HG03342 (cell line): ENCODE measurements at regions not wholly inside any gene's neighbourhood (a gene's known extent, or its start where the extent isn't known, plus 50 kb on each side); places are given as distances from the start of the nearest gene placed in this dataset.

ENCODE experiments used
- ATAC-seq: cut with Tn5 transposase; IDR thresholded peaks from one replicate; pipeline ENCODE4 v1.9.1; 2021; ENCODE audit warnings: mild to moderate bottlenecking, moderate library complexity; ENCODE audit not compliant: unreplicated experiment

DNA sequence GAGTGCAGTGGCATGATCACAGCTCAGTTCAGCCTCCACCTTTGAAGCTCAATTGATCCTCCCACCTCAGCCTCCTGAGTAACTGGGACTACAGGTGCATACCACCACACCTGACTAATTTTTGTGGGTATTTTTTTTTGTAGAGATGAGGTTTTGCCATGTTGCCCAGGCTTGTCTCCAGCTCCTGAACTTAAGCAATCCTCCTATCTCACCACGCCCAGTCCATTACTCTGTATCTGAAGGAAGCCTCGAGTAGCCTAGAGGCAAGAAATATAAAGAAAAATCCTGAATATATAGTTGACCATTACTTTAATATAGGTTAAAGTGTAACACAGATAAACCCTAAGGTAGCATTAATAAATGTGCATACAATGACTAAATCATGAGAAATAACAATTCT, 686.8 kb upstream of the PIK3C3 start:
- ATAC-seq, result no peak

DNA sequence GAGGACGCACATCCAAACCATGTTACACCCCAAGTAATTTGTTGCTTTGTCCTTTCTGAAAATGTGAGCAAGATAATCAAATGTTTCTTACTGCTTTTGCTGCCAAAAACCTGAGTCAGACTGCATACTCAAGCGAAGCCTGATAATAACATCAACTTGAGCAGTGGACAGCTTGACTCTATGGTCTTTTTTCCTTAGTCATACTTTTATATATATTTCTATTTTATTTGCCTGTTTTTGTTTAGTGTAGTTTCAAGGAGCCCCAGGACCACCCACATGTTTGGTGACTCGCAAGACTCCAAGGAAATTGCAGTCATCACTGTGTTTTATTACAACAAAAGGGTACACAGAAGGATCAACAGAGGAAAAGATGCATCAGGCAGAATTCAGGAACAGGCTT, 688.4 kb upstream of the PIK3C3 start:
- no peak for ATAC-seq

DNA sequence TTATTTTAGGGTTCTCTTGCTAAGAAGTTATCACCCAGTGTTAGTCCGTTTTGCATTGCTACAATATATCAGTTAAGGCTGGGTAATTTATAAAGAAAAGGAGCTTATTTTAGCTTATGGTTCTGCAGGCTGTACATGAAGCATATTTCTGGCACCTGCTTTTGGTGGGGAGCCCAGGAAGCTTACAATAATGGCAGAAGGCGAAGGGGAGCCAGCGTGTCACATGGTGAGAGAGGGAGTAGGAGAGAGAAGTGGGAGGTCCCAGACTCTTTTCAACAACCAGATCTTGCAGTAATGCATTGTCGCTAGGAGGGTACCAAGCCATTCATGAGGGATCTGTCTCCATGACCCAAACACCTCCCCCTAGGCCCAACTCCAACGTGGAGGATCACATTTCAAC, 688.8 kb upstream of the PIK3C3 start:
- ATAC-seq, result no peak

DNA sequence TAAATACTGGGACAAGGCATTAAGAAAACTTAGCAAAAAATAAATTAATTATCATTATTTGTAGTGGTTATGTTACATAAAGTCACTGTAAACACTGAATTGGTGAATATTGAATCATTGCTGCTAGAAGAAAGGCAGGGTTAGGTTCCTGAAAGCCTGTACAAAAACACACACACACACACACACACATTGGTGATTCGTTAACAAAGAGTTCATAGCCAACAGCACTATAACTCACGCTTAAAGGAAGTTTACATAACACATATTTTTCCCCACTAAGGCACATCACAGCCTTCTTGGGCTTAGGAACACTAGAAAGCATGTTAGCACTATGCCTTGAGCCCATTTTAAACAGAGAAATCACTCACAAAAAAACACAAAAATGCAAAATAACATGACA, 690.0 kb upstream of the PIK3C3 start:
- no peak for ATAC-seq

DNA sequence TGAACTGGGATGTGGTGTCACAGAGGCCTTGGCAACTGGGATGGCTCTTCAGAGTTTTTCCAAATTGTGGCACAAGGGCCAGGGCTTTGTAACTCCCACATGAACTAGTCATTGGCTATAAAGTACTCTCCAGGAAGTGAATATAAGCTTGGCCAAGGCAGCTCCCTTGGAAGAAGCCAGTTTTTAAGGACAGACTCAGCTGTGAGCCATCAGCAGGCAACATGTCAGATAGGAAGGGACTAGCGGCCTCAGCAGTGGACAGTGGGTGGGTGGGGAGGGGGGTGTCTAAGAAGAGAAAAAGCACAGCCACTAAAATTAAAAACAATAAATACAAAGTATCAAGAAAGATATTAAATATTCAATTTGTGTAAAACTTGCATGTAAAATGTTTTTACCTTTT, 691.1 kb upstream of the PIK3C3 start:
- ATAC-seq, result no peak

DNA sequence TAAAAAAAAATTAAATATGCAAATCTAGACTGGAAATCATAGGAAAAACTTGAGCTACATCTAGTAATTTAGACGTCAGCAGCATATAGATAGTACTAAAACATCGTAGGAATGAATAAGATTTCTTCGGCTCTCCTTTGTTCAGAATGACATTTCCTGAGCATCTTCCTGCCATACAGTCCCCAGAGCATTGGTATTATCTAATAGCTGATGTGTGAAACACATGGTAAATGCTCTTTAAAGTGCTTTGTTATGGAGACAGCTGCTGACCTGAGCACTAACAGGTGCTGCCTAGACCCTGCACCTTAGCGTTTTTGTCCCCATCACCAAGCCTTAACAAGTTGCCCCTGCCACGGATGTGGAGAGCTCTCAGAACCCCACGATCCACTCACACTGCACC, 692.3 kb upstream of the PIK3C3 start:
- no peak for ATAC-seq

DNA sequence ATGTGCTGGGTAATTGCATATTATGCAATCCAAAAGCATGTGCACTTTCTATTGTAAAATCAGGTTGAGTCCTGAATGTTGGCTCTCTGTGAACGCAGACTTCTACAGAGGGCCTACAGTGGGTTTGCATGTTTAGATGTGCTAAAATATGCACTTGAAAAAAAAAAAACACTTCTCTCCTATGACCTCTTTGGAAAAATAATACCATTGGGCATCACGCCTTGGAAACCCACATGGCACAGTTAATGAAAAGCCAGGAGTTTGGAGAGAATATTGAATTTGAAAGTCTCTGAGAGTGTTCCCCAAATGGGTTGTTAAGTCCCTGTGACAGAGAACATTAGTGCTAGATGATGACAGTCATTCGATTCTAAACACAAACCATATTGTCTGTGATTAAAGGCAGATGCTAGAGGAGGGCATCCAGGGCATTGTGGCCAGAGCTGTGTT, 710.4 kb upstream of the PIK3C3 start:
- ATAC-seq, result no peak

DNA sequence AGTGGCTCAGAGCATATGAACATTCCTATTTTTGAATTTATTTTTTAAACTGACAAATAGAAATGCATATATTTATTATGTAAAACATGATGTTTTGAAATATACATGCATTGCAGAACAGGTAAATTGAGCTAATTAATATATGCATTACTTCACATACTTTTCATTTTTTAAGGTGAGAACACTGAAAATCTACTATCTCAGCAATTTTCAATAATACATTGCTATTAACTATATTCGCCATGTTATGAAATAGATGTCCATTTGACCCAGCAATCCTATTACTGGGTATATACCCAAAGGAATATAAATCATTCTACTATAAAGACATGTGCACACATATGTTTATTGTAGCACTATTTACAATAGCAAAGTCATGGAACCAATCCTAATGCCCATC, 717.7 kb upstream of the PIK3C3 start:
- no peak for ATAC-seq

DNA sequence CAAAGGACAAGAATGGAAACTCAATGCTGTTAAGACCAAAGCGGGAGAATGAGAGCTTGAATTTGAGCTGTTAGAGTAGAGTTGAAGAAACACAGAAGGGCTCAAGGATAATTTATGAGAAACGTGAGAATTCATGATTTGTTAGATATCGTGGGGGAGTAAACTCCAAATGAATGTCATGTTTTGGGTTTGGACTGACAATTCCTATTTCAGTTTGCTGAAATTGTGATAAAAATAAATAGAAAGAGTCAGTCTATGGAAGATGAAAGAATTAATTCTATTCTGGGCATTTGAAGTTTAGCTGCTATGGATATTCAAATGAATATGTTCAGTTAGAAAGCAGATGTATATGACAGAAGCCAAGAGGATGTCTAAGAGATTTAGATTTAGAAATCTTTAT, 723.4 kb upstream of the PIK3C3 start:
- ATAC-seq, result no peak

DNA sequence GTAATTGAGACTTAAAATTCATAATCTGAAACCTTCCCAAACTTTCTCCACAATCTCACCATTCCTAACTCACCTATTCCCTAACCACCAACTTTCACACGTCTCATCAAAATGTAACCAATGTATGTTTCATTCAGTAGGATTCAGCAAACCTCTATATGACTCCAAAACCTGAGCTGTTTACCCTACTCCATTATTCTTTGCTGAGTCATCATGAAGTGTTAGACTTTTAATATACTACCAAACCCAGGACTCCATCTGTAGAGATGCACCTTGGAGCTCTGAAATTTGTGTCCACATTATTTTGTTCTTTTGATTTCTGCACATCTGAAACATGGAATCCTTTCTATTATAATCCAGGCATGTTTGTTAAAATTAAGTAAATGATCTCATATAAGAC, 727.0 kb upstream of the PIK3C3 start:
- no peak for ATAC-seq

DNA sequence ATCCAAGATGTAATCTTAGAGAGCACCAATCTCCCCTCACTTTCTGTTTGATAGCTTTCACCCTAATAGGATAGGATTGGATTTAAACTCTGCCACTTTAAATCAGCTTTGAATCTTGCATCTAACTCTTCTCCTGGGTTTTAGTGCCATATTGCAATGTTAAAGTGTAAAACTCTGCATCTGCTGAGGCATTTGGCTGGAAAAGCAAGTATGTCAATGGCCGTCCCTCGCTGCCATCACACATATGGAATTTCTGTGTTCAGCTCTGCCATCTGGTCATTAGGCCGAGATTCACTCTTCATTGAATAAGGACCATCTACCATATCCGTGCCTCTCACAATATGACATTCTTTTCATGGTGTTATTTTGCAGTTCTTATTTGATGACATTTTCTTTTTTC, 728.1 kb upstream of the PIK3C3 start:
- ATAC-seq, result no peak

DNA sequence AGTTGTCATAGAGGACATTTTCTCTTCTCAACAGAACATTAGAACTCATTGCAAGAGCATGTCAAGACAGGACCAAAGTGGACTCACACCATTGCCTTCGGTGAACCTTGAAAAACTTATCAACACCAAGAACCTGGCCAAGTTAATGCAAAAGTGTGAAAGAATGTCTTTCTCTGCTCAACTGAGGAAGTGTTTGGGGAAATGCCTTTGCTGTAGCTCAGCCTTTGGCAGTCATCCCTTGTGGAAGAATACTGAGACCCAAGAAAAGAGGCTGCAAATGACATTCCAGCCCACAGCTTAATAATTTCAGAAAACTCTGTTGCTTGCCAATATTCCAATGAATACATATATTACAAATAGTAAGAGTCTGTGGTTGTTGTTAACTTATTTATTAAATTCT, 728.8 kb upstream of the PIK3C3 start:
- ATAC-seq, result no peak

DNA sequence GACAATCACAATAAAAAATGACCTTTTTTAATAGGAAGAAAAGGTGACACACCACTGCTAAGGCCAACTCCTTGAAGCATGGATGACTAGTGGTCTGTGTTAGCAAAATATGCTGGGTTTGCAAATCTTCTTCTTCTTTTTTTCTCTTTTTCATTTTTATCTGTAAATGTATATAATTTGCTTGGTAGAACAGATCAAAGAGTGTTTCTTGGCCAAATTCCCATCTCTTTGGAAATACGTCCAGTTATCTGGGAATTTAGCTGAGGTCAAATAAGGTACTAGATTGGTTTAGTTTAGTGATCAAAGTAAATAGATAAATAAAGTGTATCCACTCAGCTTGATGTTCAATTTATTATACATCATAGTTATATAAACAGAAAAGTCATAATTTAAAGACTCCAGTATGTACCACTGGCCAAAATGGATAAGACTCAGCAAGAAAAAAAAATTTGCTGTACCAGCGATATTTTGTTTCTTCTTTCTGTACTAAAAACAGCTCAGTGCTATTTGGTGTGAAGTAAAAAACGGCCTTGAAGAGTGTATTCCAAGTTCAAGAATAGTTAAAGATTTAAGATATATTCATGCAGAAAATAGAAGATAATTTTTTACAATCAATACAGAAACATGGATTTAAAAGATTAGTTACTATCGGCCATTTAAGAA, 738.6 kb upstream of the PIK3C3 start:
- no peak for ATAC-seq

DNA sequence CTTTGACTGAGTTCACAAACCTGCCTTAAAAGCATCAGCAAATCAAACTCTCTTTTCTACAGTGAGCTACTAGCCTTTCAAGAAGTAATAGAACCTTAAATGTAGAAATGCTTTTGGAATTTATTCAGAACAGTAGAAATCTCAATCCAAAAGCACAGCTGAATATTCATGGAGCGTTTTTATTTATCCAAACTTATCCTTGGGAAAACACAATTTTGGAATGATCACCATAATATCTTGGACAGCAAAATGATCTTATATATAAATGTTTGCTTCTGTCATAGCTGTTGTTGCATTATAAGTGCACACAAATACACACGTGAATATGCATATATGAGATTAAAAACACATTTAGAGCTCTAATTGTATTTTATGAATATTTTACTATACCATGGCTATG, 747.3 kb upstream of the PIK3C3 start:
- no peak for ATAC-seq

DNA sequence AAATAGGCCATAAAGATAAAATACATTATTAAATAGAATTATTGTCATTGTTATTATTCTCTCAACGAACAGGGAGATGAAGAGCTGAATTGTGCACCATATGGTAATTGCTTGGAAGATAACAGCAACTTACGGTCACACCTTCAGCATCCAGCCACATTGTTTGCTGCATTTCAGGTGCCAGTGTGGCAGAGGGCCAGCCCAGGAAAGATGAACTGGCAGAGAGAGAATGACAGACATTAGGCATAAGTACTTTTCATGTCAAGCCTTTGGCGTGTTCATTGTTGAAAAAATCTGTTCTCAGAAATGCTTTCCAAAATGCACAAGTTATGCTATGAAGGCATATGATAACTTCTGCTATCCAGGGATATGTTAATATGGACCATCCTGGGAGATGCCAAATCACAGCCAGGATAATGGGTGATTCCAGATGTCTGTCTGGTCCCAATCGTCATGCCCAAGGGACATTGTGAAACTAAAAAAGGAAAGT, 748.6 kb upstream of the PIK3C3 start:
- no peak for ATAC-seq

DNA sequence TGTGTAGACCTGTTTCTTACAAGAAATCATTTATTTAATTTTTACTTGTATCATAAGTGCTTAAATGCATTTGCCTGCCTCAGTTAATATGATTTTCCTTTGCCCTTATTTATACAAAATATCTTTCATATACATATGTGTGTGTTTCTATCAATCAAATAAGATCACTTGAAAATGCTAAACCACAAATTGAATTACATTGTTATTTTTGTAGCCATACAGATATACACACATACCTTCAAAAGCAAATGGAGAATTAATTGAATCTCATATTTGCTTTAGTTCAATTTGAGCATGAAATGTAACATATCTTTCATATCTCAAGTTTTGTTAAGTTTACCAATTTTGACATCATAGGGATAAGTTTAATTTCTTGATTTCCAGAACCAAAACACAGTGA, 755.8 kb upstream of the PIK3C3 start:
- no peak for ATAC-seq

DNA sequence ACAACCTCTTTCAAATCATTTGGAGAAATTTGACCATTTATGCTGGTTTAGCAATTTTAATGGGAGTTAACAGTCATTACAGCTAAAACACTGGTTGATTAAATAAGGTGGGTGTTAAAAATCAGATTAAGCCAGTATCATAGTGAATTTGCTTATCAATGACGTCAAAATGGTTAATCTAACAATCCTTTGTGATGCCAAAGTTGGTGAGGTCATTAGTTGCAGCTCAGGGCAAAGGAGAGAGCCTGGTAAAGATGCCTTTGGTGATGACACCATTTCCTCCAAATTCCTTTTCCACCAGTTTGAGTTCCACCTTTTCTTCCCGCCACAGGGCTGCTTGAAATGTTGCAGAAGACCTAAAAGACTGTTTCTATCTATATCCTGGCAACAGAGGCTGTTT, 757.1 kb upstream of the PIK3C3 start:
- no peak for ATAC-seq

DNA sequence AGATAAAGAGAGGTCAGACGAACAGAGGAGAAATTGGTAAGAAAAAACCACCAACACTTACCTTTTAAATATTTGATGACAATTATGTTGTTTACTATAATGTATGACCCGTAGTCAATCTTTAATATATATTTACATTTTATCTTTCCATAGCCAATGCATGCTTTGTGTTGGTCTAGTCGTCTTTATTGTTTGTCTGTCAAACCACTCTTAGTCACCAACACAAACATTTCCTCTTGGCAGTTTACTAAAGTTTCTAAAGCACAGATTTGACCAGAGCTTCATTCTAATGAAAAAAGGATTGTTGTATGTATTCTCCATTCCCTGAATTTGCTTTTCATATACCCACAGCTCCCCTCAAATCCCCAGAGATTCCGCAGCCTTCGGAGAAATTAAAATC, 784.7 kb upstream of the PIK3C3 start:
- no peak for ATAC-seq

DNA sequence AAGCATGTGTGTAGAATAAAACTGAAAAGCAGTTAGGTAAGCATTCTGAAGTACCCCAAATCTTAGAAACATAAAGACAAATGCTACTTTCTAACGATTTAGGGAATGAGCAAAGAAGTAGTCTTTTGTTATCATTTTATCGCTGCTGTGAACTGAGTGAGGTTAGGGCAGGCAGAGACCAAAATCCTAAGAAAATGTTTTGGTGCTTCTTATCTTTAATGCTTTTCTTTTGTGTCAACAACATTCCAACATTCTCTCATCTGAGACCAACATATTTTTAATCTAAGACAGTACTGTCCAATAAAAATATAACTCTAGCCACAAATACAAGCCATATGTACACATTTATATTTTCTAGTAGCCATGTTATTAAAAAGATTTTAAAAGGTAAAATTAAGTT, 789.4 kb upstream of the PIK3C3 start:
- no peak for ATAC-seq

DNA sequence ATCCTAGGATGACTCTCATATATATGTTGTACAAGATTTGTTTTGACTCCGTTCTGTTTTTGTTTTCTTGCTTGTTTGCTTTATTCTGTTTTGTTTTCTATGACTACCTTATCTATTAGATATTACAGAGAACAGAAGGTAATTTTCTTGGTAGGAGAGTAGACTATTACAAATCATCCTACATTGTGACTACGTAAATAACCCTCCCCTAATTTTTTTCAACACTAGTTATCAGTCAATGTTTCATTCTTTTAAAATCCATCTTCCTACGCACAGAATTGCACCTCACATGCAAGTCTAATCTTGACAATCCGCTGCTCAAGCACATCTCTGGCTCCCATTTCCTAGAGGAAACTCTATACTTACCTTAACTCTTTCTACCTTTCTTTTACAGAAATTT, 792.3 kb upstream of the PIK3C3 start:
- no peak for ATAC-seq

DNA sequence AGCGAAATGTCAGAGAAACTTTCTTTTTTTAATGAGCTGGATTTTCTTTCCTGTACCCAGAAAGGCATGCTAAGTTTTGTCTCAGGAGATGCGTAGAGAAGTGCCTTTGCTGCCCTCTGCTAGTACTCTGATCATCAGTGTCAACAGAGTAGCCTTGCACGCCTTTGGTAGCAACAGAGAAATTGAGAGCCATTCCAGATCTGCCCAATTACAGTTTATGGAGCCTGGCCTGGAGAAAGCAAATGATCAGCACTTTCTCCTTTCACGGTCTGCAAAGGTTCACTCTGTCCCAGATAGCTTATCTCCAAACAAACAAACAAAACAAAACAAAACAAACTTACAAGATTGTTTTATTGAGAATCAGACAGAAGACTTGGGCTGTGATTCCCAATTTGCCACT, 792.8 kb upstream of the PIK3C3 start:
- ATAC-seq, result no peak

DNA sequence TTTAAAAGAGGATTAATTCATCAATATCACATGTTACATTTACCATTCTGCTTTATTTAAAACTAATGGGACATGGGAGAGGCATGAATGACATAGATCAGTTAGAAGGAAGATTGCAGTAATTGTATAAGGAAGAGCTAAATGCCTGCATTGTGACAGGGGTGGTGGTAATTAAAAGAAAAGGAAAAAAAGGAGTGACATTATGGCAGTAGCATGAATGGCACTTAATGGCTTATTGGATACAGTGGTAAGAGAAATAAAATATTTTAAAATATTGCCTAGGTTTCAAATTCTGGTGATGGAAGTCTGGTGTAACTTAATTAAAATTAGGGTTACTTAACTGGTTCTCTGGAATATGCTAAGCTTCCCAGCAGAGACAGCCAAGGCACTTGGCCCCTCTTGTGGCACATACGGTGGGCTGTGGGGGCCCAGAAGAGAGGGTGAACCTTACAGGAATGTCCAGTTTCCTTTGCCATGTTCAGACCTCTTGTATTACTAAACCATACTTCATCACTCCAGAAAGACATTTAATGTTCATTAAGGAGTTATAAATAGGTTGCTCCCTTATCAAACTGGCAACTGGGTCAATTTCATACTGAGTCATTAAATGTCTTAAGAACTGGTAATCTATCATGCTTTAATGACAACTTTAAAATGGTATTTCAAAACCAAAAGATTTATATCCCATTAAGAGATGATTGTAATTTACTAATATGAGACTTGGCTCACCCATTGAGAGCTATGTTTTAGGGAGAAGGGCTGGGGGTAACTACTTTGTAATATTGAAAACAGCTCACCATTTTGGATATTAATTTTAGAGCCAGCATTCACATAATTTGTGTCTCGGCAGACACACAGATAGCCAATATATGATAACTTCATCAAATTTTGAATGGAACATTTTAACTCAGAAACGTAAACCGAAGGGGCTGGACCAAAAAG, 798.9 kb upstream of the PIK3C3 start:
- no peak for ATAC-seq
